GM19043 (cell line): ENCODE measurements at regions not wholly inside any gene's neighbourhood (a gene's known extent, or its start where the extent isn't known, plus 50 kb on each side); places are given as distances from the start of the nearest gene placed in this dataset.

Source experiments
- ATAC-seq: cut with Tn5 transposase; IDR thresholded peaks from one replicate; pipeline ENCODE4 v1.9.1; 2021; ENCODE audit warnings: low read depth; ENCODE audit not compliant: unreplicated experiment

DNA sequence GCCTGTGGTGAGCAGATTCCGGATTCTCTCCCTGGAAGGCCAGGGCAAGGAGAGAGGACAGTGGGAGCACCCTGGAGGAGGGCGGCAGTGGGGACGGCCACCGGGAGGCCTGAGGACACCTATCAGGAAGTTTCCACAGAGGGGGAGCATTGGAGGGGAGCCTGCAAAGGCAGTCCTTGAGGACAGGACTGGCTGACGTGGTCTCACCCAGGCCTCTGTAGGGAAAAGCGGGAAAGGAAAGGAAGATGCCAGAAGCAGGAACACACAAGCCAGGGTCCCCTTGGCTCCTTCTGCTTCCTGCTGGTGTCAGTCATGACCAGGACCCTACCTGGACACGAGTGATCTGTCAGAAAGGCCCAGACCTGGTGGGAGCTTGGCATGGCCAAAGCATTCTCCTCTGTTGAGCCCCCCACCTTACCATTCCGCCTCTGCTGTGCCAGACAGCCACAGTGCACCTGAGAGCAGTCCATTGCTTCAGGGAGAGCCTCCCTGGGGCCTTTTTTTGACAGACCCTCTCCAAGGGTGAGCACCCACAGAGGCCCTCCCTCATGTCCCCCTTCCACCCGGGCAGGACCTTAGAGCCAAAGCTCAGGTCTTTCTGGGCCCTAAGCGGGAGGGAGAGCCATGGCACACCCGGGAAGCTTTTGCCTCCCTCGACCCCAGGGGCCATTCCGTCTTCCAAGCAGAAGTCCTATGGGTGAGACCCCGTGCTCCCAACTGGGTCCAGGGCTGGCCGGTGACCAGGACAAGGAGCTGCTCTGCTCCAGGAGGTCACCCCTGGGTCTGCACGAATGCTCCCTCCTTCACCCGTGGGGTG, 333.1 kb downstream of the DYSF start:
- no peak for ATAC-seq

DNA sequence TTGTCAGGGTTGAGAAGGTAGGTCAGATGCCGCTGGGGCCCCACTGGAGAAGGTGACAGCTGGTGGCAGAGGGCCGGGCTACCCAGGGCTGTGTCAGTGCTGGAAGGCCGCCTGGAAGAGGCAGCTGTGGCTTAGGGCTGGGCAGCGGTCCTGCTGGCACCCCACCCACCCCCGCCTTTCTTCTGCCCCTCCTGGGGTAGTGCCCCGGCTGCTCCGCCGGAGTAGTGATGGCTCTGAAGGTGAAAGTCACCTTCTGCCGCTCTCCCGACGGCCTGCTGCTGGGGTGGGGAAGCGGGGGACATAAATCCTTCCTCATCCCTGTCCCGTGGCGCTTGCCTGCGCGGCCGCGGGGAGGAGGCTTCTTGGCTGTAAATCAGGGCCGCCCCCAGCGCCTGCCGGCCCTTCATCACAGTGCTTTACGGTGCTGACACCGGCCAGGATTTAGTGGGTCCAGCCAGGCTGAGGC, 332.2 kb downstream of the DYSF start:
- no peak for ATAC-seq

DNA sequence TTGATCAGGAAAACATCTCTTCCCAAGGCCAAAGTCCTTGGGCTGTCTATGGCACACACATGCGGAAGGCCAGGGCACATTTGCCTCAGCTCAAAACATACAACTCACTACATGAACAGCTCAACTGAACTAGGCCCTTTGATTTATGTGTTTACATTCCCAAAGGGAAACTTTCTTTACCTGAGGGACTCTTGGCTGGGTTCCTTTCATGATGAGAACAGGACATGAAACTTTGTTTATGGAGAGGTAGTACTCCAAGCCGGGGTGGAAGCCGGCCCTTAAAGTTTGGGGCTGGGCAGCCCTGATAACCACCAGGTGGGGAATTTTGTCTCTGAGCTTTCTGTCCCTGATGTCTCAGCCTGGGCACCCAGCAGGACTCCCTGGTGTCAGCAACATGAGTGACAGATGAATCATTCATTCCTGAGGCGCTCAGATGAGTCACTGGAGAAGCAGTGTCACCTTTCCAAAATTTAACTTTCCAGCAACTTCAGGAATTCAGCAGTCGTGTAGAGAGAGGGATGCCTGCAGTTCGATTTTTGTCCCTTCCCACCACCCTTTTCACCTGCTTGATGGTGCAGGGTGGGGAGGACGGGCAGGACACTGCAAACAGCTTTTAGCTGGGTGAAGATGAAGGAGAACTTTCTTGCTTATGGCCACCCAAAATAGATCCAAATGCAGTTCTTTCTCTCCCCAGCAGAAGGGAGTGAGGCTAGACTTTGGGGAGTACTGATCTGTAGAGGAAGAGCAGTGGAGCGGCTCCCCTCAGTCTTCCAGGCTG, 331.6 kb downstream of the DYSF start:
- ATAC-seq, result no peak

DNA sequence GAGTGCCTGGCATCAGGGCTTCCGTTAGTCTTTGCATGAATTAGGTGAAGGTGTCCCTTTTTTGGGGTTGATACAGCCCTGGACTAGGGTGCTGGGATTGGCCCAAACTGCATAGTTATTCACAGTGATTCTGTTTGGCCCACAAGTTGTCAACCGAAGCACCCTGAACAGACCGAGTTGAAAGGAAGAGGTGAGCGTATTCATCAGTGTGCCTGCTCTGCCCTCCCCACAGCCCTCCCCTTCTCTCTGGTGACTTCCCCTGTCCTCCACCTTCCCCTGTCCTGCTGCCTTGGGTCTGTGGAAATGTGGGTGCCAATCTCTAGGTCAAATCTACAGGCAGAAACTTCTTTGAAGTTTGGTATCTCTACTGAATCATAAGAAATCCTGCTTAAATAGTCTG, 330.5 kb downstream of the DYSF start:
- no peak for ATAC-seq

DNA sequence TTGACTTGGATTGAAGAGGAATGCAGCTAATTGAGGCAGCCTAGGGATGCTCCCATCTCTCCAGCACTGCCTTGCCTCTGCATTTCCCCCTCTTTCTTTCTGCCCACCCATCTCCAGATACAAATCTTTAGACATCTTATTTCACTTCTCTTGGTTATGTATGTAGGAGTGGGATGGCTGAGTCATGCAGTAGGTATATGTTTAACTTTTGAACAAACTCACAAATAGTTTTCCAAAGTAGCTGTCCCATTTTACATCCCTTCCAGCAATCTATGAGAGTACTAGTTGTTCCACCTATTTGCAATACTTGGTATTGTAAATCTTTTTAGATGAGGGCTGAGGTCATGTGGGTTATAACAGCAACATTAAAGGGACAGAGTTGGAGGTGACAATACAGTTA, 329.9 kb downstream of the DYSF start:
- no peak for ATAC-seq

DNA sequence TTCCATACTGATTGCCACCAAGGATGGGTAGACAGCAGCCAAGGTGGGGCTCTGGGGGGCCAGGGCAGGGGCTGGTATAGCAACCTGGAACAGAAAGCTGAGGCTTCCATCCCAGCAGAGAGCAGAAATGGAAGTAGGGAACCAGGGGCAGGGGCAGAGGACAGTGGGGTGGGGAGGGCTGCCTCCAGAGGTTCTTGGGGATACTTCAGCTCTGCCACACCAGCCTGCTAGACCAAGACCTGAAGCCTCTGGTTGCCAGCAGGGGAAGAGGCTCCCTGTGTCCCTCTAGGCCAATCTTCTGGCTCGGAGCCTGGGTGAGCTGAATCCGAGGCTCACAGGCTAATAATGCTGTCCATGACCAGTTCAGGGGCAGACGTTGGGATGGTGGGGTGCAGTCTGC, 329.0 kb downstream of the DYSF start:
- ATAC-seq, result no peak

DNA sequence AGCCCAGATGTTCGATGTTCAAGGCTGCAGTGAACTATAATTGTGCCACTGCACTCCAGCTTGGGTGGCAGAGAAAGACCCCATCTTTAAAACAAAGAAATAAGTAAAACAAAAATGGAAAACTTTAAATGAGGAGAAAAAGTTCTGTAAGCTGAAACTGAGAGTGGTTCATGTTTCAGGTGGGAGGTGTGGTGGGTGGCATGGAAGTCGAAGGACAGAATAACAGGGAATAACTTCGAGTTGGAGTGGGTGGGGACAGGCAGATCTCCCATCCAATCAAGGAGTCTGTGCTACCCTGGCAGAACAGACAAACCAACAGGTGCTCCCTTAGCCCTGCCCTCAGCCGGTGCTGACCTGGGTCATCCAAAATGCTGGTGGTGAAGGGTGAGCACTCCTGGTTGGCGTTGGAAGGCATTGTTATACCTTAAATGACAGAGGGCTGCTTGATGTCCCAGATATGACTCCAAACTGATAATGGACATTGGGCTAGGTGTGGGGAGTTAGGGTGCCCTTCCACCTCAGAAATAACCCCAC, 328.4 kb downstream of the DYSF start:
- ATAC-seq, result no peak

DNA sequence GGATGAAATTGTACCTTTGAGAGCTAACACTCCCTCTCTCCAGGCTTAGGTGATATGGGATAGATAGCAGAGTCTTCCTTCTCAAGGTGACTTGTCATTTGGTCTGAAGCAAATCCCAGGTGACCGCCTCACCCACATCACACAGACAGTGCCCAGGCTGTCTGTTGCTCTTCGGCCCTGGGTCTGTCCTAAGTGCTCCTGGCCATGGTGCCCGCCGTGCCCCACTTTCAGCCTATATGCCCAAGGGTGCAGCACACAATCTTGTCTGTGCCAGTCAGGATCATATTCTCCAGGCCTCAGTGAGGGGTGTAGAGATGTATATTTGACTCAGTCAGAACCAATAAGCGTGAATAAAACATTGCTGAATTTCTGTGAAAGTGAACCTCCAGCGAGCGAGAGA, 326.8 kb downstream of the DYSF start:
- ATAC-seq, result no peak

DNA sequence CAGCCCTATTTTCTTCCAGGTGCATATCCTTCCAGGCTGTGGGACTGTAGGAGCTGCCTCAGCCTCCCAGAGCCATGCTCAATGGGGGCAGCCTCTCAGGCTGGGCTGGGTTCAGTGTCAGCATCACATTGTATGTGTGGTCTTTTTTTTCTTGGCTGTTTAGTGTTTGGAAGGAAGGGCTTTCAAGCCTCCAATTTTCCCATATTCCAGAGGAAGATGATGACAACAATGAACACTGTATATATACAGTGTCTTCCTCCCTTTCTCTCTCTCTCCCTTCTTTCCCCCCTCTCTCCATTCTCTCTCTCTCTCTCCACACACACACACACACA, 326.4 kb downstream of the DYSF start:
- no peak for ATAC-seq

DNA sequence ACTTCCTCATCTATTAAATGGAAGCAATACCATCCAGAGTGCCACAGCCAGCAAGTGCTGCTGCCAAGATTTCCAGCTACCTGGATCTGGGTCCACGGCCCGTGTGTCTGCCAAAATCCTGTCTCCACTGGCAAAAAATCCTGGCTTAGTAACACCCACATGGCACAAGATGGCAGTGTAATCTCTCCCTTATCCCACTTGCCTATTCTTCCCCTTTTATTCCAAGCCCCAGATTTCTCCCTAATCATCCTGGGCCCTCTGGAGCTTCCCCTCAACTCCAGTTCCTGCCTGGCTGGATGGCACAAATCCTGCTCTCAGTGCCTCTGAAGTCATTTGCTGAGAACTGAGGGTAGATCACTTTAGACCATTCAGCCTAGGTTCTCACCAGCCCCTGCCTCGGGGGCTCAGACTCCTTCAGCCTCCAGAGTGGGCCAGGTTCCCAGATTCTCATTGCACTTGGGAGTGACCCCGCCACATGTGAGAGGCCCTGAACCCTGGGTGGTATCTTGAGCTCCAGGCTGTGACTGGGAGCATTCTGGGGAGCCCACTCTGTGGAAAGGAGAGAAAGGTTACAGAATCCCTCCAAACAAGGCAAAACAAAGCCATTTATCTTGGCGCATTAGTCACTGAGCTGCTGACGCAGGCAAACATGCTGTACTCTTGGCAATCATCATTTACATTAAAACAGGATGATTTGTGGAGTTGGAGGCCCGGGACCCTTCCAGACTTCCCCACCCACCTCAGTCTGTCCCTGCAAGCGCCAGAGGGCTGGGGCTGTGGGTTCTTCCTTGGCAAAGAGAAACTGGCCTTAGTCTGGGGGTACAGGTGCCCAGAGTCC, 325.8 kb downstream of the DYSF start:
- no peak for ATAC-seq

DNA sequence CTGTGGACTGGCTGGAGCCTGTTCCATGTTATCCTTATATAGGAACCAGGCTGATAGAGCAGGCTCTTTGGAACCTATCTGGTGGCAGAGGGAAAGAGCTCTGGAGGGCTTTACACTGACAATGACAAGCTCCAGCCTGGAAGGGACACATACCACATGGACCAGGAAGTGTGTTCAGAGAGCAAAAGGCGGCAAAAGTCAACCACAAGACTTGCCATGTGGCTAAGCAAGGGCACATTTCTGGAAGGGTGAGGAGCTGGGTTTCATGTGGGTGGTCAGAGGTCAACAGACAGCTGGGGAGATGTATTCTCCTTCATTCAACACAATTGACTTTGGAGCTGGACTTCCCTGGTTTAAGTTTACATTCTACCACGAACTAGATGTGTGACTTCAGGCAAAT, 325.2 kb downstream of the DYSF start:
- ATAC-seq, result no peak

DNA sequence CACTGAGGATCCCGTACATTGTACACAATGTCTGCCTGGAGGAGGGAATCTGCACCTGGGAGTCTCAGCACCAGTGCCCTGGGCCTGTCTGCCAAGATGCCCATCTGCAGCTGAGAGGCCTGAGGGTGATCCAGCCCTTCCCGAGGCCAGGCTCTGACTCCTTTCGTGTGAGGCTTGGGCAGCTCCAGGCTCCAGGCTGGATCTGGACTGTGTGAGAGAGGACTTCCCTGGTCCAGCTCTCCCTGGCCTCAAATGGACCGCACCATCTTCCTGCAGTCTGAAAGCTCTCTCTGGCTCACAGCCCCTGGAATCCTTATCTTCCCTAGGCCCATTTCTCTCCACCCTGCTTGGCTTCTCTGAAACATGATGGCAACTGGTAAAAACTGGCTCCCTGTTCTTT, 324.6 kb downstream of the DYSF start:
- no peak for ATAC-seq

DNA sequence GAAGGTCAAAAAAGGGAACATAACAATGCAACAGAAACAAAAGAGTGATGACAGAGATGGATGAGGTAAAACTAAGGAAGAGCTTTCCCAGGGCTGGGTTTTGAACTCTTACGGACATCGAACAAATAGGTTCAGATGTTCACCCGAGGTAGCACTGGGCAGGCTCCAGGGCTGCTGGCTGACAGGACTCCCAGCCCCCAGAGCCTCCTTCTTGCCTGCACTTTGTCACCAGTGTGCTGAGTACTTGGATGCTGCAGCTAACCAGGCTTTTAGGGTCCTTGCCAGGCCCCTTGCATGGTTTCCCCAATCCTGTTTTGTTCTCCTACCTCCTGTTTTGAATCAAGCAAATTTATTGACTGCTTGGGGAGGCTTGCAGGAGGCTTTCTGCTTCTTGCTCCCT, 322.9 kb downstream of the DYSF start:
- ATAC-seq, result no peak

DNA sequence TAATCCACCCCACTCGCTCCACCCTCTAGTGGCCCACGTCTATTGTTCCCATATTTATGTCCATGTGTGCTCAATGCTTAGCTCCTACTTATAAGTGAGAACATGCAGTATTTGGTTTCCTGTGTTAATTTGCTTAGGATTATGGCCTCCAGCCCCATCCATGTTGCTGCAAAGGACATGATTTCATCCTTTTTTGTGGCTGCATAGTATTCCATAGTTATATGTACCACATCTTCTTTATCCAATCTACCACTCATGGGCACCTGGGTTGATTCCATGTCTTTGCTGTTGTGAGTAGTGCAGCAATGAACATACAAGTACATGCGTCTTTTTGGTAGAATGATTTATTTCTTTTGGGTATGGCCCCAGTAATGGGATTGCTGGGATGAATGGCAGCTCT, 319.9 kb downstream of the DYSF start:
- ATAC-seq, result no peak

DNA sequence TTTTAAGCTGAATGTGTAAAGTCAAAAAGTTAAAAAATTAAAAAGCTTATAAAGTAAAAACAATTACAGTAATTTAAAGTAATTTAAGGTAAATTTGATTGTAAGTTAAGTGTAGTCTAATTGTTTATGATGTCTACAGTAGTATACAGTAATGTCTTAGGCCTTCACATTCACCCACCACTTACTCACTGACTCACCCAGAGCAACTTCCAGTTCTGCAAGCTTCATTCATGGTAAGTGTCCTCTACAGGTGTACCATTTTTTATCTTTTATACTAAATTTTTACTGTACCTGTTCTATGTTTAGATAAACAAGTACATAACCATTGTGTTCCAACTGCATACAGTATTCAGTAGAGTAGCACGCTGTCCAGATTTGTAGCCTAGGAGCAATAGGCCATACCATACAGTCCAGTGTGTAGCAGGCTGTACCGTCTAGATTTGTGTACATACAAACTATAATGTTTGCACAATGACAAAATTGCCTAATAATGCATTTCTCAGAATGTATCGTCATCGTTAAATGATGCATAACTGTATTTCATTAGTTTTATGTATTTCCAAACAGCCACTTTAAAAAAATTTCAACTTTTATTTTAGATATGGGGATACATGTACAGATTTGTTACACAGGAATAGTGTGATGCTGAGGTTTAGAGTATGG, 319.3 kb downstream of the DYSF start:
- no peak for ATAC-seq

DNA sequence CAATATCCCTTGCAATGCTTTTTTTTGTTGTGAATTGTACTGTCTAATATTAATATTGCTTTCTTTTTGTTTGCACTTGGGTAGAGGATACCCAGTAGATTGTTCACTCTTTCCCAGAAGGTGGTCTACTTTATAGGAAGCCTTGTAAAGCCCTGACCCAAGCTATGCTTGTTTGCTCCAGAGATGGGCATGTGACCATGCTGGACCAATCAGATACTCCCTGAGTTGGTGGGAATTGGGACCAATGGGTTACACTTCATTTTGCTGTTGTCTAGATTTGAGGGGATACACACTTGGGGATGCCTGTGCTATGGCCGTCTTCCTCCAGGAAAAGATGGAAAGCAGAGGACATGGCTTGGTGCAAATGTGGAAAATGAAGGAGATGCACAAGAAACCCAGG, 314.3 kb downstream of the DYSF start:
- no peak for ATAC-seq

DNA sequence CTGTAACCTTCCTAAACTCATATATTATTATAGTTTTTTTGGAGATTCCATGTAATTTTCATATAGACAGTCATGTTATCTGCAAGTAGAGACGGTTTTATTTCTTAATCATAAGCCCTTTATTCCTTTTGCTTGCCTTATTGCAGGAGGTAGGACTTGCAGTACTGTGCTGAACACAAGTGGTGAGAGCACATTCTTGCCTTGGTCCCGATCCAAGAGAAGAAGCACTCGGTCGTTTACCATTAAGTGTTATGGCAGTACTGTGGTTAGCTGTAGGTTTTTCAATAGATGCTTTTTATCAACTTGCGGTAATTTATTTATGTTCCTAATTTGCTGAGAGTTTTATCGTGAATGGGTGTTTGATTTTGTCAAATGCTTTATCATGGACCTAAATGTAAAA, 305.7 kb downstream of the DYSF start:
- no peak for ATAC-seq

DNA sequence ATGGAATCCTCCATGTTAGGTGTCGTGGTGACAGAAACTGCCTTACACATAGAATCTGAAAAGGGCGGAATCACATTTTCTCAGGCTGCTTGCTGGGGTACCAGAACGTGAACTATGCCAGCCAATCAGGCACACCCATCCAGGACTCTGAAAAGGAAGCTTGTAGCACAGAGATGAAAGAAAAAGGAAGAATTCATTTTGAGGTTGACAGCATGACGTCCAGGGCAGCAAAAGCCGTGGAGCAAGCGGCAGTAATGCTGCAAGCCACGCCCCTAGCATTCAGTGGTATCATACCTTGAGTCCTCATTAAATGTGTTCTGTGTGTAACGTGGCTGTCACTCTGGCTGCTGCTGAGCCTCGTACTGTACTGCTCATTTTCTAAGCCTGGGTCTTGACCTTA, 304.0 kb downstream of the DYSF start:
- no peak for ATAC-seq

DNA sequence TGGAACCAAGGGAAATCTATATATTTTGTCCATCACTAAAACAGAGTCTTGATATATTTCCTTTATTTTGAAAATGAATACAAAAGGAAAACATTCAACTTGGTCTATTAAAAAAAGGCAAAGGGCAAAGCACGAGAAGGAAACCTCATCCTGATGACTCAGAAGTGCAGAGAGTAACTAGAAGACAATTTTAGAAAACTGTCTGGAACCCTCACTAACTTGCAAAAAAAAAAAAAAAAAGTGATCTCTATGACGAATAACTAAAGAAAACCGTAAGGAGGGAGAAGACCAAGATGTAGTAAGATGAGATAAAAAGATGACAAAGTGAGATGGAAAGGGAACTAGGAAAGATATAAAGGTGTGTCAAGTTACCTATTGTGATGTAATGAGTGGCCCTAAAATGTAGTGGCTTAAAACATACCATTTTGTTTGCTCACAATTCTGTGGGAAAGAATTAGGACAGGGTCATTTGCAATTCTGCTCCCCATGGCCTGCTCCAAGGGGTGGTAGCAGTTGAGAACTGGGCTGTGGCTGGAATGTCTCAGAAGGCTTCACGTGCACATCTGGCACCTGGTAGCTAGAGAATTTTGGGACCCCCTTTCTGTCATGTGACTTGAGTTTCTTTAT, 303.0 kb downstream of the DYSF start:
- no peak for ATAC-seq

DNA sequence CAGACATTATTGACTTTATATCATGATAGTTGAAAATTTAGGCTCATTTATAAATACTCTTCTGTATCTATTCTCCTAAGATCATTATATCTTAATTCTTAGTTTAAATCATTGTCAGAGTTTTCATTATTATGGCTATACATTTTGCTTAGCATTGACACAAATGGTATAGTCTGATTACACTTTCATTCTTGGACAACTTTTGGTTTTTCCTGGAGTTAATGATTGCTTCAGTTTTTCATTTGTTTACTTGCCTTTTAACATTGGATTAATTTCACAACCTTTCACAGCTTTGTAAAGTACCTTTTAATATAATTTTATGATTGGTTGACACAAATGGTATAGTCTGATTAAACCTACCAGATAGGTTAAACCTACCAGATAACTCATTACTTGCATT, 298.2 kb downstream of the DYSF start:
- no peak for ATAC-seq
